ENCODE measurements at regions not wholly inside any gene's neighbourhood (a gene's known extent, or its start where the extent isn't known, plus 50 kb on each side); places are given as distances from the start of the nearest gene placed in this dataset.

DNA sequence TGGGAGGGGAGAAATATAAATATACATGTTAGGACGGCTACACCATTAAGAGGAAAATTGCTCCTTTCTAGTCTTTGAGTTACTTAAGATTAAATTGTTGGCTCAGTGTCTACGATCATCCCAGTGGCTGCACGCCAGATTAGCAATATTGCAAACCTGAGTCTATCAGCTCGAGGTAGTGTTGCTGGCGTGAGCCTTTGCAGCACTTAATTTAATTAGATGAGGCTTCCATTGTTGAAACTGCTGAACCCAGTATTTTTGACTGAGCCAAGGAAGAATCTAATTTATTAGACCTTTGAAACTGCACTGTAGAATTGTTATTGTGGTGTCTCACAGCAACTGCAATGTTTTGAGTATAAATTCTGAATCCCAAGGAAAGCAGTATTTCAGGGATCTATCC lies 782.4 kb upstream of the ROBO1 start:
- no peak for TF ChIP-seq POLR2A (IDR thresholded peaks at IDR 0.05)
- TF ChIP-seq, protein P1, sequence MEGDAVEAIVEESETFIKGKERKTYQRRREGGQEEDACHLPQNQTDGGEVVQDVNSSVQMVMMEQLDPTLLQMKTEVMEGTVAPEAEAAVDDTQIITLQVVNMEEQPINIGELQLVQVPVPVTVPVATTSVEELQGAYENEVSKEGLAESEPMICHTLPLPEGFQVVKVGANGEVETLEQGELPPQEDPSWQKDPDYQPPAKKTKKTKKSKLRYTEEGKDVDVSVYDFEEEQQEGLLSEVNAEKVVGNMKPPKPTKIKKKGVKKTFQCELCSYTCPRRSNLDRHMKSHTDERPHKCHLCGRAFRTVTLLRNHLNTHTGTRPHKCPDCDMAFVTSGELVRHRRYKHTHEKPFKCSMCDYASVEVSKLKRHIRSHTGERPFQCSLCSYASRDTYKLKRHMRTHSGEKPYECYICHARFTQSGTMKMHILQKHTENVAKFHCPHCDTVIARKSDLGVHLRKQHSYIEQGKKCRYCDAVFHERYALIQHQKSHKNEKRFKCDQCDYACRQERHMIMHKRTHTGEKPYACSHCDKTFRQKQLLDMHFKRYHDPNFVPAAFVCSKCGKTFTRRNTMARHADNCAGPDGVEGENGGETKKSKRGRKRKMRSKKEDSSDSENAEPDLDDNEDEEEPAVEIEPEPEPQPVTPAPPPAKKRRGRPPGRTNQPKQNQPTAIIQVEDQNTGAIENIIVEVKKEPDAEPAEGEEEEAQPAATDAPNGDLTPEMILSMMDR (IDR thresholded peaks at IDR 0.05) = no peak
- H3K4me3 ChIP-seq = no peak overlapping the region
- H3K9me3 ChIP-seq = no peaks in the 10 kb centered on the region
- no peaks in the 10 kb centered on the region for H3K27me3 ChIP-seq
- no peaks in the 10 kb centered on the region for H3K36me3 ChIP-seq
- no peak for DNase-seq
- H3K4me1 ChIP-seq = no peaks in the 10 kb centered on the region
- H3K27ac ChIP-seq = no peak overlapping the region

DNA sequence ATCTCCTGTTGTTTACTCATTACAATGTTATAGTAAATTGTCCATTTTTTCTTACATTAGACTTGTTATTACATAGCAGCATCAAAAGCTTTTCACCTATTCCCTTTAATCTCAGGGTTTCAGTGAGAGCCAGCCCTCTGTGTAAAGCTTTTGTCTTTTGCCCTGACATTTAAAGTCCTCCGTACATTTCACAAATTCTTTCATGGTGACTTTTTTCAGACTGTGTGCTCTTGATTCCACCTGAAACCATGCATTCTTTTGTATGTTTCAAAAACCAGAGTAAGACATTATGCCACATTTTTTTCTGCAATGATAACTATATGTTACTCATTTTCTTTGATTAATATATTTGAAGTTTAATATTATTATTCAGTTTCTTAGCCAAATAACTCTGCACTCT lies 781.4 kb upstream of the ROBO1 start:
- no peaks in the 10 kb centered on the region for H3K27me3 ChIP-seq
- no peaks in the 10 kb centered on the region for H3K9me3 ChIP-seq
- no peak overlapping the region for H3K4me3 ChIP-seq
- H3K4me1 ChIP-seq = no peaks in the 10 kb centered on the region
- no peak overlapping the region for H3K27ac ChIP-seq
- TF ChIP-seq, protein P1 (IDR thresholded peaks at IDR 0.05) = no peak
- no peak for TF ChIP-seq POLR2A (IDR thresholded peaks at IDR 0.05)
- no peaks in the 10 kb centered on the region for H3K36me3 ChIP-seq
- no peak for DNase-seq

DNA sequence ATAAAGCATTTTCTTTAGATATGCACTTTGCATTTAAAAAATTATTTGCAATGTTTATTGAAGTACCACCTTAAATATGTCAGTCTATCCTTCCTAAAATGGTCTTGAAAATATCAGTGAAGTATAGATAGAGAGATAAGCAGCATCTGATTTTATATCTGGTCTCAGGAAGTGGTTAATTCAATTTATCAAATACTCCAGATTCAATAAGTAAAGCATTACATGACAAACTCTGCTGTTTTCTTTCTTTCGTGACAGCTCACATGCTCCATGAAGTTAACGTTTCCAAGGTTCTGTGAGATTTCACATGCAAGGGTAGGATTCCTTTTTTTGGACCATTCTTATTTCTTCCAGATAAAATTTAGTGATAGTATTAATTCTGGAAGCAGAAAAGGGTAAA lies 775.4 kb upstream of the ROBO1 start:
- TF ChIP-seq, protein P1 (IDR thresholded peaks at IDR 0.05) = no peak
- no peak for TF ChIP-seq POLR2A (IDR thresholded peaks at IDR 0.05)
- no peak for DNase-seq
- H3K9me3 ChIP-seq = no peaks in the 10 kb centered on the region

DNA sequence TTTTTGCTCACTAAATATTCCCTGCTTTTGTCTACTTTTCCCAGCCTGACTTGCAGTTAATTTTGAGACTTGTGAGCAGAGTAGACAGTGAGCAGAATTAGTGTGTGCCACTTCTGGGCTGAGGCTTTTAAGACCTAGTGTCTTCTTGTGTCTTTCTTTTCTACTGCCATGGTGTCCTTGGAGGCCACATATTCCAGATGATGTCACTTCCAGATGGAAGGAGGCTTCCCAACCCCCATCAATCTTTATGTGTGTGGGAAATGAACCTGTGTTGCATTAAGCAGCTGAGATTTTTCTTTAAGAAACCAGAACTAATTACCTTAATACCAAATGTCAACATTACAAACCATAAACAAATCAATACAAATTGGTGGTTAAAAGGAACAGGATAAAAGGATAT lies 774.7 kb upstream of the ROBO1 start:
- Histone ChIP-seq H3K4me1 (no peaks in the 10 kb centered on the region), H3K9me3 (no peaks in the 10 kb centered on the region), H3K4me3 (no peak overlapping the region), H3K36me3 (no peaks in the 10 kb centered on the region), H3K27me3 (no peaks in the 10 kb centered on the region), H3K27ac (no peak overlapping the region)
- DNase-seq = no peak
- TF ChIP-seq, protein P1 (IDR thresholded peaks at IDR 0.05) = no peak
- TF ChIP-seq POLR2A (IDR thresholded peaks at IDR 0.05) = no peak

More for the DNA sequence above, 775.4 kb upstream of the ROBO1 start:
- Histone ChIP-seq H3K27me3 (no peaks in the 10 kb centered on the region), H3K4me1 (no peaks in the 10 kb centered on the region), H3K27ac (no peak overlapping the region), H3K4me3 (no peak overlapping the region), H3K36me3 (no peaks in the 10 kb centered on the region)

DNA sequence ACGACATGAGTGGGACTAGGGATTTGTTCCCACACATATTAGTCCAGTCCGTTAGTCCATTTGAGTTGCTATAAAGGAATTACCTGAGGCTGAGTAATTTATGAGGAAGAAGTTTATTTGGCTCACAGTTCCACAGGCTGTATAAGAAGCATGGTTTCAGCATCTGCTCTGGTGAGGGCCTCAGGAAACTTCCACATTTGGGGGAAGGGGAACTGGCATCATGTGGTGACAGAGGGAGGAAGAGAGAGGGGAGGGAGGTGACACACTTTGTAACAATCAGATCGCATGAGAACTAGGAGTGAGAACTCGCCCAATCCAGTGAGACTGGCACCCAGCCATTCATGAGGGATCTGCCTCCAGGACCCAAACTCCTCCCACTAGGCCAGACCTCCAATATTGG lies 769.9 kb upstream of the ROBO1 start:
- no peak overlapping the region for H3K4me3 ChIP-seq
- no peaks in the 10 kb centered on the region for H3K9me3 ChIP-seq
- H3K4me1 ChIP-seq = no peaks in the 10 kb centered on the region
- no peak overlapping the region for H3K27ac ChIP-seq
- no peaks in the 10 kb centered on the region for H3K27me3 ChIP-seq
- H3K36me3 ChIP-seq = no peaks in the 10 kb centered on the region
- TF ChIP-seq, protein P1 (IDR thresholded peaks at IDR 0.05) = no peak
- no peak for TF ChIP-seq POLR2A (IDR thresholded peaks at IDR 0.05)
- no peak for DNase-seq

DNA sequence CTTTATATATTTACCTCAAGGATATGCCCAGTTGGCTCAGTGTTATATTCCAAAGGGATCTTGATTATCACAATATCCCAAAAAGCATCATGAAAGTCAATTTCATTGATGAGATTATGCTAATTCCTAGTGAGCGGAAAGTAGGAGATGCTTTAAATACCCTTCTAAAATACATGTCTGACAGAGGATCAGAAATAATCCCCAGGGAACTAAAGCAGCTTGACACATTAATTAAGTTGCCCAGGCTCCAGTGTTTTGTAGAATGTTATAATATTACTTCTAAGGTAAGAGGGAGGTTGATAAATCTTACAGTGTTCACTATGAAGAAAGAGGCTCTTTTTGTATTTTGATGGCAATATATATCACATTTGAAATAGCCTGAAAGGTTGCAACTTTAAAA lies 767.5 kb upstream of the ROBO1 start:
- no peak for DNase-seq
- TF ChIP-seq, protein P1 (IDR thresholded peaks at IDR 0.05) = no peak
- no peak for TF ChIP-seq POLR2A (IDR thresholded peaks at IDR 0.05)
- no peak overlapping the region for H3K4me3 ChIP-seq
- no peaks in the 10 kb centered on the region for H3K27me3 ChIP-seq
- no peaks in the 10 kb centered on the region for H3K9me3 ChIP-seq
- no peaks in the 10 kb centered on the region for H3K36me3 ChIP-seq
- no peaks in the 10 kb centered on the region for H3K4me1 ChIP-seq
- H3K27ac ChIP-seq = no peak overlapping the region

All from Peyer's patch (tissue), 4 donors.